A549 (cell line): ENCODE measurements at regions not wholly inside any gene's neighbourhood (a gene's known extent, or its start where the extent isn't known, plus 50 kb on each side); places are given as distances from the start of the nearest gene placed in this dataset.

Source experiments
- ATAC-seq, 2 experiments: fragments of 200-7000 bp in 1 of 2; fragments of >200 bp in 1 of 2; cut with Nextera tagmentation in 1 of 2; cut with Tn5 transposase in 1 of 2; 3 replicates each; pipeline versions ENCODE4 v1.8.0 to v1.9.1; 2018 to 2020; ENCODE audit warnings: mild to moderate bottlenecking in 1 of 2, moderate library complexity in 1 of 2
- CTCF ChIA-PET: fragments of 300-600 bp; sonication (Branson Sonifier 250); formaldehyde crosslinking; extraction: SDS; loops from one replicate; lab custom pipeline; 2021; ENCODE audit warnings: antibody characterized with exemption, inconsistent platforms; lab: Yijun Ruan, JAX
- POLR2A ChIA-PET: fragments of 350-600 bp; formaldehyde crosslinking; extraction: SDS; loops from one replicate; lab custom pipeline; 2021; ENCODE audit warnings: antibody characterized with exemption, inconsistent platforms; lab: Yijun Ruan, JAX
- DNase-seq, 2 experiments: peaks; one replicate each; pipeline versions ENCODE4 v3.0.0 to v3.0.0-alpha.2; 2011 to 2016; ENCODE audit warnings: low read depth in 1 of 2, low spot score in 1 of 2
- FAIRE-seq: peaks from 2 replicates; lab custom pipeline; 2011; peaks lifted over from hg19 to GRCh38; lab: Jason Lieb, UNC
- H3K27ac ChIP-seq, 2 experiments: fragments of >200 bp; sonication (Bioruptor Twin); formaldehyde crosslinking; 3 replicates each; pipeline ENCODE4 v1.5.1; 2016 to 2017
- H3K4me1 ChIP-seq: fragments of >200 bp; sonication (Bioruptor Twin); formaldehyde crosslinking; 3 replicates; pipeline ENCODE4 v1.6.1; 2016
- H3K4me2 ChIP-seq: fragments of >200 bp; sonication (Bioruptor Twin); formaldehyde crosslinking; 3 replicates; pipeline ENCODE4 v1.6.1; 2016
- H3K4me3 ChIP-seq: fragments of >200 bp; sonication (Bioruptor Twin); formaldehyde crosslinking; 3 replicates; pipeline ENCODE4 v1.5.1; 2016
- H3K9me3 ChIP-seq: fragments of >200 bp; sonication (Bioruptor Twin); formaldehyde crosslinking; 3 replicates; pipeline ENCODE4 v1.6.1; 2016
- EHF ChIP-seq: fragments of 250-450 bp; sonication (Bioruptor Pico); IDR thresholded peaks from 2 replicates; pipeline ENCODE4 v1.5.0; 2020; ENCODE audit warnings: mild to moderate bottlenecking
- EHMT2 ChIP-seq: fragments of 200-600 bp; sonication (generic); IDR thresholded peaks from 2 replicates; pipeline ENCODE4 v1.6.1; 2016; ENCODE audit warnings: antibody characterized with exemption, low read depth, mild to moderate bottlenecking, moderate library complexity
- EP300 ChIP-seq, 2 experiments: fragments of >200 bp; sonication (Bioruptor Twin); formaldehyde crosslinking; IDR thresholded peaks; 2 replicates in 1 of 2; 3 replicates in 1 of 2; pipeline ENCODE4 v1.6.1; 2016 to 2017
- FOXS1 ChIP-seq: fragments of 250-450 bp; sonication (Bioruptor Pico); IDR thresholded peaks from 2 replicates; pipeline ENCODE4 v1.5.0; 2020; ENCODE audit warnings: mild to moderate bottlenecking, moderate library complexity
- HEYL ChIP-seq: fragments of 250-450 bp; sonication (Bioruptor Pico); IDR thresholded peaks from 2 replicates; pipeline ENCODE4 v1.8.0; 2021; ENCODE audit warnings: mild to moderate bottlenecking, moderate library complexity
- HOXB5 ChIP-seq: fragments of 250-450 bp; sonication (Bioruptor Pico); IDR thresholded peaks from 2 replicates; pipeline ENCODE4 v1.5.0; 2020; ENCODE audit warnings: mild to moderate bottlenecking, moderate library complexity
- JUN ChIP-seq, 2 experiments: fragments of >200 bp; sonication (Bioruptor Twin); formaldehyde crosslinking; IDR thresholded peaks; 2 replicates in 1 of 2; 3 replicates in 1 of 2; pipeline ENCODE4 v1.6.1; 2016 to 2017
- MYC ChIP-seq: IDR thresholded peaks from 2 replicates; pipeline ENCODE4 v1.6.1; 2012; ENCODE audit warnings: mild to moderate bottlenecking, inconsistent platforms, low read length, improper control_type of control experiment, borderline replicate concordance
- RAD21 ChIP-seq, 2 experiments: fragments of >200 bp in 1 of 2; sonication (Bioruptor Twin) in 1 of 2; formaldehyde crosslinking in 1 of 2; IDR thresholded peaks in 1 of 2; conservative IDR thresholded peaks in 1 of 2; 2 replicates in 1 of 2; 3 replicates in 1 of 2; pipeline ENCODE4 v1.6.1; 2012 to 2018; ENCODE audit warnings: inconsistent platforms in 1 of 2
- RFX5 ChIP-seq: fragments of 450-650 bp; IDR thresholded peaks from 2 replicates; pipeline ENCODE4 v1.7.1; 2014; ENCODE audit warnings: antibody characterized with exemption, mild to moderate bottlenecking, moderate library complexity
- SMC3 ChIP-seq: fragments of >200 bp; sonication (Bioruptor Twin); formaldehyde crosslinking; IDR thresholded peaks from 3 replicates; pipeline ENCODE4 v1.6.1; 2018; ENCODE audit warnings: inconsistent platforms
- USF2 ChIP-seq: fragments of 450-650 bp; IDR thresholded peaks from 2 replicates; pipeline ENCODE4 v1.6.1; 2014; ENCODE audit warnings: antibody characterized with exemption
- ZC3H11A ChIP-seq: fragments of 450-650 bp; IDR thresholded peaks from 2 replicates; pipeline ENCODE4 v1.6.1; 2014; ENCODE audit warnings: antibody characterized with exemption, mild to moderate bottlenecking
- WGBS: methylation state at CpG from one replicate; pipeline ENCODE4 v1.1.6; 2017; ENCODE audit errors: missing lambda C conversion rate; 5-methylcytosine and 5-hydroxymethylcytosine counted together
- TF ChIP-seq, protein P1 (sequence below): IDR thresholded peaks from 2 replicates; pipeline ENCODE4 v1.6.1; 2012
- TF ChIP-seq, protein P2 (sequence below): fragments of >200 bp; sonication (Bioruptor Twin); formaldehyde crosslinking; IDR thresholded peaks from 3 replicates; pipeline ENCODE4 v1.6.1; 2016
- TF ChIP-seq, protein P3 (sequence below): fragments of >200 bp; sonication (Bioruptor Twin); formaldehyde crosslinking; IDR thresholded peaks from 3 replicates; pipeline ENCODE4 v1.5.1; 2016

GRCh38 chr11:114758627-114759026 lies 80.3 kb downstream of the NXPE2 start:
- 34% methylated on average over 2 of the region's 2 CpGs for WGBS
- H3K27ac ChIP-seq, result no peak overlapping the region
- no peaks in the 10 kb centered on the region for H3K9me3 ChIP-seq
- H3K4me1 ChIP-seq, result no peaks in the 10 kb centered on the region
- FAIRE-seq (no peak), DNase-seq (no peak), ATAC-seq (no peak)
- ChIA-PET CTCF (no interaction called here), POLR2A (no interaction called here)
- TF ChIP-seq ZC3H11A, result no peak
- no peak for TF ChIP-seq EHMT2
- TF ChIP-seq, protein P1, sequence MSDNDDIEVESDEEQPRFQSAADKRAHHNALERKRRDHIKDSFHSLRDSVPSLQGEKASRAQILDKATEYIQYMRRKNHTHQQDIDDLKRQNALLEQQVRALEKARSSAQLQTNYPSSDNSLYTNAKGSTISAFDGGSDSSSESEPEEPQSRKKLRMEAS, result no peak
- TF ChIP-seq USF2, result no peak
- TF ChIP-seq HOXB5 (CRISPR knock-in tag), result no peak
- TF ChIP-seq HEYL (CRISPR knock-in tag), result no peak
- no peak for TF ChIP-seq EP300 (IDR thresholded peaks at IDR 0.05)
- no peak for TF ChIP-seq JUN (IDR thresholded peaks at IDR 0.05)
- H3K4me2 ChIP-seq, result no peak overlapping the region
- no peak overlapping the region for H3K4me3 ChIP-seq

DNA sequence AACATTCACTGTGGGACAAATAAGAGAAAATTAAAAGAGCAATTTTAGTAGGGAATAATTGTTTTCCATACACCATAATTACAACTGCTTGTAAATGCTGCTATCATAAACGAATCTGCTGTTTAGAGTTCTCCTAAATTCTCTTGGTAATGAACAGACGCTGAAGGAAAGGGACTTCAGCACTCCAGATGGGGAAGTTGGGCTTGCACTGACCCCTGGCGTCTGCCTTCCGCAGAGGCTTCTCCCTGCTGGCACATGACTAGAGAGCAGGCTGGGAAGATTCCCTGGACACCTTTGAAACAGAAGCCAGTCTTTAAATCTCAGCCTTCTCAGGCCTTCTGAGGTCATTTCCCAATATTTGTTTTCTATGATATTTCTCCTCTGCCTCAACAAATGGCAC lies 84.1 kb downstream of the NXPE2 start:
- no peak overlapping the region for H3K27ac ChIP-seq
- FAIRE-seq (no peak), DNase-seq (peak; percentile 15 to 56)
- 11% methylated on average over 4 of the region's 4 CpGs for WGBS
- no peak overlapping the region for H3K4me2 ChIP-seq
- ChIA-PET CTCF (interaction anchor here (0.7 to 2.3 kb wide), 3 partner anchors 414 to 482 kb away, joined by 3 to 14 read pairs (median 9); no protein-coding TSS in a partner anchor), POLR2A (no interaction called here)
- no peaks in the 10 kb centered on the region for H3K4me1 ChIP-seq
- peak; percentile 72 for TF ChIP-seq RAD21 (conservative IDR thresholded peaks at IDR 0.05 in 1 of 2, IDR thresholded peaks at IDR 0.05 in 1 of 2)
- TF ChIP-seq FOXS1 (CRISPR knock-in tag), result no peak
- TF ChIP-seq HOXB5 (CRISPR knock-in tag), result no peak
- TF ChIP-seq MYC, result no peak
- no peak for TF ChIP-seq EHF (CRISPR knock-in tag)
- TF ChIP-seq, protein P2, sequence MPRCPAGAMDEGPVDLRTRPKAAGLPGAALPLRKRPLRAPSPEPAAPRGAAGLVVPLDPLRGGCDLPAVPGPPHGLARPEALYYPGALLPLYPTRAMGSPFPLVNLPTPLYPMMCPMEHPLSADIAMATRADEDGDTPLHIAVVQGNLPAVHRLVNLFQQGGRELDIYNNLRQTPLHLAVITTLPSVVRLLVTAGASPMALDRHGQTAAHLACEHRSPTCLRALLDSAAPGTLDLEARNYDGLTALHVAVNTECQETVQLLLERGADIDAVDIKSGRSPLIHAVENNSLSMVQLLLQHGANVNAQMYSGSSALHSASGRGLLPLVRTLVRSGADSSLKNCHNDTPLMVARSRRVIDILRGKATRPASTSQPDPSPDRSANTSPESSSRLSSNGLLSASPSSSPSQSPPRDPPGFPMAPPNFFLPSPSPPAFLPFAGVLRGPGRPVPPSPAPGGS, result no peak
- no peak for TF ChIP-seq EHMT2
- TF ChIP-seq, protein P3, sequence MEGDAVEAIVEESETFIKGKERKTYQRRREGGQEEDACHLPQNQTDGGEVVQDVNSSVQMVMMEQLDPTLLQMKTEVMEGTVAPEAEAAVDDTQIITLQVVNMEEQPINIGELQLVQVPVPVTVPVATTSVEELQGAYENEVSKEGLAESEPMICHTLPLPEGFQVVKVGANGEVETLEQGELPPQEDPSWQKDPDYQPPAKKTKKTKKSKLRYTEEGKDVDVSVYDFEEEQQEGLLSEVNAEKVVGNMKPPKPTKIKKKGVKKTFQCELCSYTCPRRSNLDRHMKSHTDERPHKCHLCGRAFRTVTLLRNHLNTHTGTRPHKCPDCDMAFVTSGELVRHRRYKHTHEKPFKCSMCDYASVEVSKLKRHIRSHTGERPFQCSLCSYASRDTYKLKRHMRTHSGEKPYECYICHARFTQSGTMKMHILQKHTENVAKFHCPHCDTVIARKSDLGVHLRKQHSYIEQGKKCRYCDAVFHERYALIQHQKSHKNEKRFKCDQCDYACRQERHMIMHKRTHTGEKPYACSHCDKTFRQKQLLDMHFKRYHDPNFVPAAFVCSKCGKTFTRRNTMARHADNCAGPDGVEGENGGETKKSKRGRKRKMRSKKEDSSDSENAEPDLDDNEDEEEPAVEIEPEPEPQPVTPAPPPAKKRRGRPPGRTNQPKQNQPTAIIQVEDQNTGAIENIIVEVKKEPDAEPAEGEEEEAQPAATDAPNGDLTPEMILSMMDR, result peak; percentile 50
- TF ChIP-seq USF2, result no peak
- TF ChIP-seq SMC3, result peak; percentile 70
- no peak for TF ChIP-seq RFX5
- TF ChIP-seq, all 56 proteins: peak for 3
- Histone ChIP-seq H3K4me3 (no peak overlapping the region), H3K9me3 (no peaks in the 10 kb centered on the region)
- ATAC-seq, result peak; percentile 94

DNA sequence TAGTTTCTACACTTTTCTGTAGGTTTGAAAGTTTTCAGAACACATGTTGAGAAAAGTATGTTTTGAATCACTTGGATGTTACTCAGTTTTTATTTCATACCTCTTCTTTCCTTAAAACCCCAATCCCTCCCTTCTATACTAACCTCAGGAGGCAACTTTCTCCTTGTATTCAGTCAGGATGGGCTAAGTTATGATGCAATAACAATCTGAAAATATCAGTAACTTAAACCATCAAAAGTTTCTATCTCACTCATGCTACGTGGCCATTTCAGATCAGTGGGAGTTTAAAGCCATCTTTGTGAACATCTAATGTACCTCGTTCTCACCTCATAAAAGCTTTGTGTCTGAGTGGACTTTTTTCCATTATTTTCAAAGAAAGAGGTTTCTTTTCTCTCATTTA lies 86.2 kb downstream of the NXPE2 start:
- Histone ChIP-seq H3K4me3 (no peak overlapping the region), H3K4me1 (no peaks in the 10 kb centered on the region), H3K27ac (no peak overlapping the region), H3K4me2 (no peak overlapping the region), H3K9me3 (no peaks in the 10 kb centered on the region)
- CTCF ChIA-PET, result interaction anchor here (0.6 to 1.1 kb wide), 2 partner anchors 504 to 983 kb away, joined by 3 to 5 read pairs; no protein-coding TSS in a partner anchor
- TF ChIP-seq, protein P2, result no peak
- POLR2A ChIA-PET, result no interaction called here
- FAIRE-seq (no peak), ATAC-seq (no peak), DNase-seq (no peak)
- 9% methylated on average over 2 of the region's 2 CpGs for WGBS
